ENCODE measurements at regions not wholly inside any gene's neighbourhood (a gene's known extent, or its start where the extent isn't known, plus 50 kb on each side); places are given as distances from the start of the nearest gene placed in this dataset.

- Histone ChIP-seq H4K20me1 (replicated peaks; ENCODE audit: insufficient read depth) (no peaks in the 10 kb centered on the region), H3K9me2 (ENCODE audit: insufficient read depth) (no peaks in the 10 kb centered on the region), H3K4me2 (no peak overlapping the region), H3K4me3 (no peak overlapping the region), H3K27me3 (ENCODE audit: insufficient read depth) (no peaks in the 10 kb centered on the region), H3K27ac (ENCODE audit: low read depth) (no peak overlapping the region), H2AFZ (peak overlapping the region; percentile 86), H3K36me3 (ENCODE audit: insufficient read depth) (no peaks in the 10 kb centered on the region), H3K79me2 (replicated peaks; ENCODE audit: insufficient read depth) (no peaks in the 10 kb centered on the region), H3K4me1 (ENCODE audit: insufficient read depth) (no peaks in the 10 kb centered on the region), H3F3A (replicated peaks; ENCODE audit: low read depth) (no peaks in the 10 kb centered on the region)
- H3K4me3 Mint-ChIP-seq = no peak overlapping the region
- TF ChIP-seq STAT1 (IDR thresholded peaks at IDR 0.05; ENCODE audit: unreplicated experiment) = no peak
- TF ChIP-seq CREB1 (CRISPR knock-in tag; IDR thresholded peaks at IDR 0.05; ENCODE audit: low read depth) = no peak
- TF ChIP-seq ZNF331 (CRISPR knock-in tag; IDR thresholded peaks at IDR 0.05; ENCODE audit: low read depth) = no peak
- TF ChIP-seq ETS1 (IDR thresholded peaks at IDR 0.05) = no peak
- no peak for TF ChIP-seq NANOG (IDR thresholded peaks at IDR 0.05; ENCODE audit: borderline replicate concordance)
- no peak for TF ChIP-seq EZH2 (IDR thresholded peaks at IDR 0.05; ENCODE audit: low read depth, unreplicated experiment)
- TF ChIP-seq ZNF114 (CRISPR knock-in tag; IDR thresholded peaks at IDR 0.05) = no peak
- no peak for TF ChIP-seq JUNB (IDR thresholded peaks at IDR 0.05; ENCODE audit: unreplicated experiment)
- no peaks in the 10 kb centered on the region for H3K9me3 Mint-ChIP-seq
- H3K36me3 Mint-ChIP-seq (ENCODE audit: low read depth) = no peaks in the 10 kb centered on the region
- no peak overlapping the region for H3K27ac Mint-ChIP-seq
- no peaks in the 10 kb centered on the region; the same call in 2 of the 3 replicates for H3K4me1 Mint-ChIP-seq
- peaks cover 2% of the 10 kb centered on the region for H3K27me3 Mint-ChIP-seq (ENCODE audit: insufficient read depth, low read depth, poor library complexity)
- DNase-seq (ENCODE audit: low spot score) (peak; percentile 9), ATAC-seq (no peak)
Observed at GRCh38 chr13:37944869-37945442, 75.4 kb upstream of the TRPC4 start.

GRCh38 chr13:37944081-37944868 is 74.7 kb upstream of the TRPC4 start:
- Histone ChIP-seq H3F3A (replicated peaks; ENCODE audit: low read depth) (no peaks in the 10 kb centered on the region), H2AFZ (peak overlapping the region; percentile 86), H3K36me3 (ENCODE audit: insufficient read depth) (no peaks in the 10 kb centered on the region), H4K20me1 (replicated peaks; ENCODE audit: insufficient read depth) (no peaks in the 10 kb centered on the region), H3K27ac (ENCODE audit: low read depth) (no peak overlapping the region), H3K4me2 (no peak overlapping the region), H3K79me2 (replicated peaks; ENCODE audit: insufficient read depth) (no peaks in the 10 kb centered on the region), H3K4me1 (ENCODE audit: insufficient read depth) (no peaks in the 10 kb centered on the region), H3K4me3 (no peak overlapping the region), H3K9me2 (ENCODE audit: insufficient read depth) (no peaks in the 10 kb centered on the region), H3K27me3 (ENCODE audit: insufficient read depth) (no peaks in the 10 kb centered on the region)
- no peaks in the 10 kb centered on the region; the same call in 2 of the 3 replicates for H3K4me1 Mint-ChIP-seq
- H3K36me3 Mint-ChIP-seq (ENCODE audit: low read depth) = no peaks in the 10 kb centered on the region
- ATAC-seq = no peak
- no peak for DNase-seq (ENCODE audit: low spot score)
- no peak overlapping the region for H3K4me3 Mint-ChIP-seq
- H3K27ac Mint-ChIP-seq = no peak overlapping the region
- H3K27me3 Mint-ChIP-seq (ENCODE audit: insufficient read depth, low read depth, poor library complexity) = peaks cover 2% of the 10 kb centered on the region
- H3K9me3 Mint-ChIP-seq = no peaks in the 10 kb centered on the region
- TF ChIP-seq ZNF331 (CRISPR knock-in tag; IDR thresholded peaks at IDR 0.05; ENCODE audit: low read depth) = no peak
- no peak for TF ChIP-seq POLR2AphosphoS5 (IDR thresholded peaks at IDR 0.05; ENCODE audit: low read depth)
- TF ChIP-seq CREB1 (CRISPR knock-in tag; IDR thresholded peaks at IDR 0.05; ENCODE audit: low read depth) = no peak
- TF ChIP-seq STAT1 (IDR thresholded peaks at IDR 0.05; ENCODE audit: unreplicated experiment) = no peak
- no peak for TF ChIP-seq NANOG (IDR thresholded peaks at IDR 0.05; ENCODE audit: borderline replicate concordance)
- no peak for TF ChIP-seq ZNF462 (CRISPR knock-in tag; IDR thresholded peaks at IDR 0.05)
- TF ChIP-seq CTCF (conservative IDR thresholded peaks at IDR 0.05; ENCODE audit: low read depth in 2 of 2) = no peak
- TF ChIP-seq JUNB (IDR thresholded peaks at IDR 0.05; ENCODE audit: unreplicated experiment) = no peak
- TF ChIP-seq EZH2 (IDR thresholded peaks at IDR 0.05; ENCODE audit: low read depth, unreplicated experiment) = no peak
